ENCODE measurements at regions not wholly inside any gene's neighbourhood (a gene's known extent, or its start where the extent isn't known, plus 50 kb on each side); places are given as distances from the start of the nearest gene placed in this dataset.

GRCh38 chr10:78333362-78334143, 299.9 kb downstream of the RPS24 start:
- Mint-ChIP-seq H3K27ac (no peak overlapping the region), H3K4me3 (no peak overlapping the region), H3K9me3 (ENCODE audit: insufficient read depth) (no peaks in the 10 kb centered on the region), H3K4me1 (no peaks in the 10 kb centered on the region), H3K27me3 (peaks cover 23% of the 10 kb centered on the region)
- ATAC-seq (ENCODE audit: low read depth) = no peak
- WGBS (ENCODE audit: insufficient coverage) = 94% methylated on average over 9 of the region's 9 CpGs
- Histone ChIP-seq H3K27me3 (replicated peaks in 1 of 4; ENCODE audit: control extremely low read depth in 1 of 4, control insufficient read depth in 3 of 4, insufficient read depth in 4 of 4, low read length in 3 of 4) (peaks cover 0 to 10% (median 0%) of the 10 kb centered on the region in 4 experiments), H3K4me2 (replicated peaks; ENCODE audit: low read depth, low read length, poor library complexity, severe bottlenecking) (no peak overlapping the region), H4K20me1 (ENCODE audit: control insufficient read depth, insufficient read depth, low read length, poor library complexity, severe bottlenecking) (no peaks in the 10 kb centered on the region), H3K9ac (ENCODE audit: low read length) (no peak overlapping the region), H3K4me3 (ENCODE audit: control extremely low read depth in 1 of 5, extremely low read depth in 1 of 5, insufficient read depth in 1 of 5, low read depth in 2 of 5, low read length in 4 of 5) (no peak overlapping the region), H3K36me3 (replicated peaks in 1 of 2; ENCODE audit: control extremely low read depth in 1 of 2, control insufficient read depth in 1 of 2, extremely low read depth in 1 of 2, insufficient read depth in 2 of 2, low read length in 1 of 2) (no peaks in the 10 kb centered on the region), H3K9me3 (ENCODE audit: control extremely low read depth in 1 of 3, control insufficient read depth in 2 of 3, insufficient read depth in 1 of 3, low read length in 2 of 3) (peaks cover 0 to 9% (median 0%) of the 10 kb centered on the region in 3 donors), H3K27ac (ENCODE audit: low read length in 2 of 2) (no peak overlapping the region), H2AFZ (ENCODE audit: insufficient read depth, low read depth, low read length, poor library complexity, severe bottlenecking) (no peak overlapping the region), H3K4me1 (ENCODE audit: control insufficient read depth in 2 of 2, insufficient read depth in 2 of 2, low read length in 2 of 2) (no peaks in the 10 kb centered on the region), H3K79me2 (ENCODE audit: control insufficient read depth, insufficient read depth, low read length) (no peaks in the 10 kb centered on the region)
- intact Hi-C loops (cut with micrococcal nuclease) = no loop called here
- no peak for DNase-seq
- TF ChIP-seq, protein P1, sequence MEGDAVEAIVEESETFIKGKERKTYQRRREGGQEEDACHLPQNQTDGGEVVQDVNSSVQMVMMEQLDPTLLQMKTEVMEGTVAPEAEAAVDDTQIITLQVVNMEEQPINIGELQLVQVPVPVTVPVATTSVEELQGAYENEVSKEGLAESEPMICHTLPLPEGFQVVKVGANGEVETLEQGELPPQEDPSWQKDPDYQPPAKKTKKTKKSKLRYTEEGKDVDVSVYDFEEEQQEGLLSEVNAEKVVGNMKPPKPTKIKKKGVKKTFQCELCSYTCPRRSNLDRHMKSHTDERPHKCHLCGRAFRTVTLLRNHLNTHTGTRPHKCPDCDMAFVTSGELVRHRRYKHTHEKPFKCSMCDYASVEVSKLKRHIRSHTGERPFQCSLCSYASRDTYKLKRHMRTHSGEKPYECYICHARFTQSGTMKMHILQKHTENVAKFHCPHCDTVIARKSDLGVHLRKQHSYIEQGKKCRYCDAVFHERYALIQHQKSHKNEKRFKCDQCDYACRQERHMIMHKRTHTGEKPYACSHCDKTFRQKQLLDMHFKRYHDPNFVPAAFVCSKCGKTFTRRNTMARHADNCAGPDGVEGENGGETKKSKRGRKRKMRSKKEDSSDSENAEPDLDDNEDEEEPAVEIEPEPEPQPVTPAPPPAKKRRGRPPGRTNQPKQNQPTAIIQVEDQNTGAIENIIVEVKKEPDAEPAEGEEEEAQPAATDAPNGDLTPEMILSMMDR (IDR thresholded peaks at IDR 0.05) = no peak
- no peak for TF ChIP-seq EZH2 (IDR thresholded peaks at IDR 0.05; ENCODE audit: borderline replicate concordance, insufficient read depth, low read depth, low read length, poor library complexity, severe bottlenecking)
- ChIA-PET POLR2A (no interaction called here), CTCF (no interaction called here)

GRCh38 chr10:78335371-78335690, 301.7 kb downstream of the RPS24 start:
- Mint-ChIP-seq H3K4me3 (no peak overlapping the region), H3K9me3 (ENCODE audit: insufficient read depth) (no peaks in the 10 kb centered on the region), H3K27ac (no peak overlapping the region), H3K27me3 (peaks cover 20% of the 10 kb centered on the region), H3K4me1 (no peaks in the 10 kb centered on the region)
- no peak for ATAC-seq (ENCODE audit: low read depth)
- intact Hi-C loops (cut with micrococcal nuclease) = no loop called here
- H3K9ac ChIP-seq (ENCODE audit: low read length) = no peak overlapping the region
- H3K27me3 ChIP-seq (replicated peaks in 1 of 4; ENCODE audit: control extremely low read depth in 1 of 4, control insufficient read depth in 3 of 4, insufficient read depth in 4 of 4, low read length in 3 of 4) = peaks cover 0 to 5% (median 0%) of the 10 kb centered on the region in 4 experiments
- H4K20me1 ChIP-seq (ENCODE audit: control insufficient read depth, insufficient read depth, low read length, poor library complexity, severe bottlenecking) = no peaks in the 10 kb centered on the region
- ChIA-PET CTCF (no interaction called here), POLR2A (no interaction called here)
- WGBS (ENCODE audit: insufficient coverage) = no CpG with 5 or more reads among the region's 1 CpG
- DNase-seq = no peak
- TF ChIP-seq, protein P1 (IDR thresholded peaks at IDR 0.05) = no peak
- no peak for TF ChIP-seq EZH2 (IDR thresholded peaks at IDR 0.05; ENCODE audit: borderline replicate concordance, insufficient read depth, low read depth, low read length, poor library complexity, severe bottlenecking)
- no peaks in the 10 kb centered on the region for H3K4me1 ChIP-seq (ENCODE audit: control insufficient read depth in 2 of 2, insufficient read depth in 2 of 2, low read length in 2 of 2)
- peaks cover 0 to 7% (median 0%) of the 10 kb centered on the region in 3 donors for H3K9me3 ChIP-seq (ENCODE audit: control extremely low read depth in 1 of 3, control insufficient read depth in 2 of 3, insufficient read depth in 1 of 3, low read length in 2 of 3)
- no peaks in the 10 kb centered on the region for H3K79me2 ChIP-seq (ENCODE audit: control insufficient read depth, insufficient read depth, low read length)
- H3K4me2 ChIP-seq (replicated peaks; ENCODE audit: low read depth, low read length, poor library complexity, severe bottlenecking) = no peak overlapping the region
- no peaks in the 10 kb centered on the region for H3K36me3 ChIP-seq (replicated peaks in 1 of 2; ENCODE audit: control extremely low read depth in 1 of 2, control insufficient read depth in 1 of 2, extremely low read depth in 1 of 2, insufficient read depth in 2 of 2, low read length in 1 of 2)
- no peak overlapping the region for H3K4me3 ChIP-seq (ENCODE audit: control extremely low read depth in 1 of 5, extremely low read depth in 1 of 5, insufficient read depth in 1 of 5, low read depth in 2 of 5, low read length in 4 of 5)
- H3K27ac ChIP-seq (ENCODE audit: low read length in 2 of 2) = no peak overlapping the region
- H2AFZ ChIP-seq (ENCODE audit: insufficient read depth, low read depth, low read length, poor library complexity, severe bottlenecking) = no peak overlapping the region
